ENCODE measurements at regions not wholly inside any gene's neighbourhood (a gene's known extent, or its start where the extent isn't known, plus 50 kb on each side); places are given as distances from the start of the nearest gene placed in this dataset.
A peak's percentile ranks its signal among the peaks of the same experiment; 100 is the strongest.
"Not testable (repeated sequence)": the region's sequence is repeated elsewhere in the genome, so short reads cannot be mapped to it uniquely, and the experiment has no call there.

DNA sequence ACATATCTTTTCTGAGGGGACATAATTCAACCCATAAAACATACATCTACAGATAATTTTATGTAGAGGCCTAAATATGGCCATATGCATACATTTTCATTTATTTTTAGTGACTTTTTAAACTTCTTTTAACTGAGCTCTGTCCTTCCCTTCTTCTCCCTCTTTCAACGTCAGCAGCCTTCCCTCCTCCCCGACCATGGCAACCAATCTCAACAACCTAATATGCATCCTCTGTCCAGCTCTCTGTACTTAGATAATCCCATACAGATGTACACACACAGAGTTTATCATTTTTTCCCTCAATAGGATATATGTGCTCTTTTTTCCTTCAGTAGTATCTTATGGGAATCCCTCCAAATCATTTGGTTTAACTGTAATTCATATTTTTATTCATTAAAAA, 94.3 kb downstream of the CCDC71L start:
- DNase-seq (ENCODE audit: low read depth, low spot score), result no peak
- no peak overlapping the region for H3K4me3 ChIP-seq (ENCODE audit: low read length)

DNA sequence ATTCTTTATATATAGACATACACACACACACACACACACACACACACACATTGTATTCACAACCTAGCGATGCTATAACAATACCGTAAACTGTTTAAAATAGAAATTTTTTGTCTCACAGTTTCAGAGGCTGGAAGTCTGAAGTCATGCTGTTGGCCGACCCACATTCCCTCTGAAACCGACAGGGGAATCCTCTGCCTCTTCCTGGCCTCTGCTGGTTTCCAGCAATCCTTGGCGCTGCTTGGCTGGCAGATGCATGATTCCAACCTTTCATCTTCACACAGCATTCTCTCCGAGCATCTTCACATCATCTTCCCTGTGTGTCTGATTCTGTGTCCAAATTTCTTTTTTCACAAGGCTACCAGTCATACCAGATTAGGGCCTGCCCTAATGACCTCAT, 94.8 kb downstream of the CCDC71L start:
- H3K4me3 ChIP-seq (ENCODE audit: low read length), result no peak overlapping the region
- DNase-seq (ENCODE audit: low read depth, low spot score), result no peak

DNA sequence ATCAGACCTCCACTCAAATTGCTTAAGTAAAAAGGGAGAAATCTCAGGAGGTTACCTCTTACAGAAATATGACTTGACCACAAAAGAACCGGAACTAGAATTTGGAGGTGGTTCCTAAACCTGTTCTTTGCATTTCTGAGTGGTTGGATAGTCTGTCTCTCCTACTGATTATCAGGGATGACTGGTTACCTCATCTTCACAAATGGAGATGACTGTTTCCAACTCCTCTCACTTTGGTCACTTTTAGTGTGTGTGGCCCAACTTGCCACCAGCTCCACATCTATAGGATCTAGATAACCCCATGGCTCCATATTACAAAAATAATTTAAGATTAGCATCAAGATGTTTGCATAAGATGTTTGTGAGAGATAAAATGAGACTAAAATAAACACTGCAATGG, 95.5 kb downstream of the CCDC71L start:
- H3K4me3 ChIP-seq (ENCODE audit: low read length), result no peak overlapping the region
- DNase-seq (ENCODE audit: low read depth, low spot score), result no peak

DNA sequence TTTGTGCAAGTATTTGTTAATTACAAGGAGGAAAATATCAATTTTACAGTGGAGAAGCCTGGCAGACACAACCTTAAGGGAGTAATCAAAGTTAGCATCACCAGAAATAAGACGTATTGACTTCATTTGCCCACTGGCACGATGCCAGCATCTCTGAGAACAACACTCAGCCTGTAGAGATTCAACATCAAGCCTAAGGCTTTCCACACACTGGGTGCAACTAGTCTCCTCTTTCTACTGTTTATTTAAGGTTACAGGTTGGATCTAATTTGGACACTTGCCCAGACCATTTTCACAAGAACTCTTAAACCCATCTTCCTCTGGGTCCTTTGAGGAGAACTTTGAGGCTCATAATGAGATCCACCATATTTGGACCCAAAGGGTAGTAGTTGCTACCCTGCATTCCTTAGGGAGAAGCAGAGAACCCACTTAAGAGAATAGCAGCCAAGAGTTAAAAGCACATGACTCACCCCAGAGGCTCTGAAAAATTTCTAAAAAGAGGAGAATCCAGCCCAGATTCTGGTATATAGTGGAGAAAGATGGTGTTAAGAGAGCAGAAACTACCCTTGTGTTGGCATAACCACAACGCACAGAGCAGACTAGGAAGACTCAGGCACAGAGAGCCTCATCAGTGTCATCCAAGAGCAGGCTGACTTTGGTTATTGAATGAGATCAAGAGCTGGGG, 97.3 kb downstream of the CCDC71L start:
- no peak for DNase-seq (ENCODE audit: low read depth, low spot score)

DNA sequence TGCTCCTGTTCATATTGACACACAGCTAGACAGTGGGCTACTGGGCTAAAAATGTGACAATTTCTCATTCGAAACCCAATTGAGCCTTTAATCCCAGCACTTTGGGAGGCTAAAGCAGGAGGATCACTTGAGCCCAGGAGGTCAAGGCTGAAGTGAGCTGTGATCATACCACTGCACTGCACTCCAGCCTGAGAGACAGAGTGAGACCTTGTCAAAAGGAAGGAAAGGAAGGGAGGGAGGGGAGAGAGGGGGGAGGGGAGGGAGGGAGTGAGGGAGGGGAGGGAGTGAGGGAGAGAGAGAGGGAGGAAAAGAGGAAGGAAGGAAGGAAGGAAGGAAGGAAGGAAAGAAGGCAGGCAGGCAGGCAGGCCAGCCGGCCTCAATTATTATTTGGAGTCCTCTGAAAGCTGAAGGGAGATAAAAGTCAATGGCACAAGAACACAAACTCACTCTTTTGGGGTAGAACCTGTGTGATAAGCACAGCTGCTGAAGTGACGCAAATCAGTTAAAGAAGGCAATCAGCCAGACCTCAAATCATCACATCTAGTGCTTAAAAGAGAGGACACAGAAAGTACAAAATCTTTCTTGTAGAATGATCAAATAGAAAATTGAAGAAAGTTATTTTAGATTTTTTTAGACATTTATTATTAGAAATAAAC, 98.1 kb downstream of the CCDC71L start:
- H3K4me3 ChIP-seq (ENCODE audit: low read length), result no peak overlapping the region
- no peak for DNase-seq (ENCODE audit: low read depth, low spot score)

More for the DNA sequence above, 97.3 kb downstream of the CCDC71L start:
- H3K4me3 ChIP-seq (ENCODE audit: low read length), result no peak overlapping the region

DNA sequence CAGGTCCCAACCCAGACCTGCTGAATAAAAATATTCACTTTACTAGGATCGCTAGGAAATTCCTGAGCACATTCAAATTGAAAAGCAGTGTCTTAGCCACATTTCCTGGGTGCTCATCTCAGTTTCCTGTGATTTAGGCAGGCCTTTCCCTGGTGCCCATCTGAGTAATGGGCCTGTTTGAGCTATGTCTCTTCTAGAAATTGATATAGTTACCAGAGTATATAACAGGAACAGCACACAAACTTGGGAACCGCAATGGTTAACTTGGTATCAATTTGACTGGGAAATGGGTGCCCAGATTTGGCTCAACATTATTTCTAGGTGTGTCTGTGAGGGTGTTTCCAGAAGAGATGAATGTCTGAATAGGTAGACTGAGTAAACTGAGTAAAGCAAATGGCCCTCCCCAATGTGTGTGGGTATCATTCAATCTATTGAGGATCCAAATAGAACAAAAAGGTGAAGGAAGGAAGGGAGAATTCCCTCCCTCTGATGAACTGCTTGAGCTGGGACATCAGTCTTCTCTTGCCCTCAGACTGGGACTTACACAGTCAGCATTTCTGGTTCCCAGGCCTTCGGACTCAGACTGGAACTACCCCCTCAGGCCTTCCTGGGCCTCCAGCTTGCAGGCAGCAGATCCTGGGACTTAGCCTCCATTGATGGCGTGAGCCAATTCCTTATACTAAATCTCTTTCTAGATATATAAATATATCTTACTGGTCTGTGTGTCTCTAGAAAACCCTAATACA, 99.1 kb downstream of the CCDC71L start:
- DNase-seq (ENCODE audit: low read depth, low spot score), result no peak
- no peak overlapping the region for H3K4me3 ChIP-seq (ENCODE audit: low read length)

DNA sequence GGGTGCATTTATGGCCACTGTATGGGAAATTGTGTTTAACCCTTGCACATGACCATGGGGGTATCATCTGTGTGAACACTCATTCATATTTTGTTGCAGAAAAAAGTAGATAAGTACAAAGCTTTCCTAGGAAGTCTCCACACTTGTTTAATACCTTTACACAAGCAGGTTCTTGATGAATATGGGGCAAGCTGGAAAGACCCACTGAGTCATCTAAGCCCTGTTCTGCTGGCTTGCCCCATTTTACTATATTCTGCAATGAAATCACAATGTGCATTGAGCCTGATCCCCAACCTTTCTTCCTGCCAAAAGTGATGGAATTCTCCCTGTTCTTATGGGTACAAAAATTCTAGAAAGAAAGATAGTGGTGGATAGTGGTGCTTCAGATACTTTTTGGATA, 99.8 kb downstream of the CCDC71L start:
- DNase-seq (ENCODE audit: low read depth, low spot score), result no peak
- H3K4me3 ChIP-seq (ENCODE audit: low read length), result no peak overlapping the region

DNA sequence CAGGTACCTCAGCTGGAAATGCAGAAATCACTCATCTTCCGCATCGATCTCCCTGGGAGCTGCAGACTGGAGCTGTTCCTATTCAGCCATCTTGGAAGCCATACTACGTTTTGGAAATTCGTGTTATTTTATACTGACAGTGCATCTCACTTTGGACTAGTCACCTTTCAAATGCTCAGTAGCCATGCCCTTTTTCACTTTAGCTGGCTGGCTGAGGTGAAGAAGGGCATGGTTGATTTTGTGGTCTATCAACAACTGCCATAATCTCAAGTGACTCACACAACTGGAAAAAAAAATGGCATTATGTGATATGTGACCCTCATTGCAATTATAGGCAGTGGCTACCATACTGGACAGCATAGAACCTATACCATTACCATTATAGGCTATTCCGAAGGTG, 100.5 kb downstream of the CCDC71L start:
- no peak for DNase-seq (ENCODE audit: low read depth, low spot score)
- H3K4me3 ChIP-seq (ENCODE audit: low read length), result no peak overlapping the region

DNA sequence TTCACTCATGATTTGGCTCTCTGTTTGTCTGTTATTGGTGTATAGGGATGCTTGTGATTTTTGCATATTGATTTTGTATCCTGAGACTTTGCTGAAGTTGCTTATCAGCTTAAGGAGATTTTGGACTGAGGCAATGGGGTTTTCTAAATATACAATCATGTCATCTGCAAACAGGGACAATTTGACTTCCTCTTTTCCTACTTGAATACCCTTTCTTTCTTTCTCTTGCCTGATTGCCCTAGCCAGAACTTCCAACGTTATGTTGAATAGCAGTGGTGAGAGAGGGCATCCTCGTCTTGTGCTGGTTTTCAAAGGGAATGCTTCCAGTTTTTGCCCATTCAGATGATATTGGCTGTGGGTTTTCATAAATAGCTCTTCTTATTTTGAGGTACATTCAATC, 104.7 kb downstream of the CCDC71L start:
- DNase-seq (ENCODE audit: low read depth, low spot score); H3K4me3 ChIP-seq (ENCODE audit: low read length): not testable (repeated sequence)

DNA sequence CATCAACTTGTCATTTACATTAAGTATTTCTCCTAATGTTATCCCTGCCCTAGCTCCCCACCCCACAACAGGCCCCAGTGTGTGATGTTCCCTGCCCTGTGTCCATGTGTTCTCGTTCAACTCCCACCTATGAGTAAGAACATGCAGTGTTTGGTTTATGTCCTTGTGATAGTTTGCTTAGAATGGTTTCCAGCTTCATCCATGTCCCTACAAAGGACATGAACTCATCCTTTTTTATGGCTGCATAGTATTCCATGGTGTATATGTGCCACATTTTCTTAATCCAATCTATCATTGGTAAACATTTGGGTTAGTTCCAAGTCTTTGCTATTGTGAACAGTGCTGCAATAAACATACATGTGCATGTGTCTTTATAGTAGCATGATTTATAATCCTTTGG, 106.3 kb downstream of the CCDC71L start:
- not testable (repeated sequence) for H3K4me3 ChIP-seq (ENCODE audit: low read length); DNase-seq (ENCODE audit: low read depth, low spot score)

DNA sequence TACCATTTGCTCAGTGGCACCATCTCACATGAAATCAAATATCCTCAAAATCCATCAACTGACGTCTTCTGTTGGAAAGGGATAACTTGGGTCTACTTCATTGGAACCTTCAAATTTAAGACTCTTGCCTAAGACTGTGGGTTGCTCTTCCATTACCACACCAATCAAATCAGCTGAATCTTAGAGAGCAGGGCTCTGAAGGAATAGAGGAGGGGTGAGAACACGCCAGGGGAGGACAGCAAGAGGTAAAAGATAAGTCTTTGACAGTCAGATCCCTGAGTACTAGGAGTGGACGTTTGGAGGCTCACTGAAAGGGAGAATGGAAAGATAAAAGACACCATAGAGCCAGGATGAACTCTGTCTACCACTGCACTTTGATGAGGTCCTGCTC, 107.5 kb downstream of the CCDC71L start:
- DNase-seq (ENCODE audit: low read depth, low spot score), result no peak
- no peak overlapping the region for H3K4me3 ChIP-seq (ENCODE audit: low read length)

DNA sequence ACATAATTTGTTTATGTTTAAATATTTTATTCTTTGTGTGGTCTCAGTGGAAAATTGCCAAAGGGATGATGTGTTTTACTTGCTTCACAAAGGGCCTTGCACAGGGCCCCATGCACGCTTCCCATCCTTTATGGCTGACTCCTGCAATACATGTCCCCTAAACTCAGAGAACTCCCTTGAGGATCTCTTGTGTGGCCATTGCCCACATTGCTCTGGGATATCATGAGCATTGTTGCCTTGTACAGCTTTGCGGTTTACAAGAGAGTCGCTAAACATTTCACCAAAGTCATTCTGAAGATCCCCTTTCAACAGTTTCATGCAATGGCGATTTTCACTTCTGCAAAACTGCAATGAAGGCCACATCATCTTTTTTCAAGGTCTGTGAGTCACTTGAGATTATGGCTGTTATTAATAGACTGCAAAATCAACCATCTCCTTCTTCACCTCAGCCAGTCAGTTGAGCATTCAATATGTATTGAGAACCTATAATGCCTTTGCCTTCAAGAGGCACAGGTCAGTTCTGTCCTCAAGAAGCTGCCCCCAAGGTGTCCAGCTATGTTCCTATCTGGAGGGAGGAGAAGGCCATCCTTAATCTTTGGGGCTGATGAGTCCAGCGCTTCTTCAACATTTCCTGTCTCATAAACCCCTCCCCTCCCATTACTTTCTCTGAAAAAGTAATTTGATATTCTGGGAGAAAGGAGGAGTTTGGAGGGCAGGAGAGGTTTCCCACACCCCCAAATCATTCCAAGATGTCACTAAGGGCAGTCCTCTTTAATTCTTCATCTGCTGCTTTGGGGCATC, 108.1 kb downstream of the CCDC71L start:
- no peak for DNase-seq (ENCODE audit: low read depth, low spot score)
- no peak overlapping the region for H3K4me3 ChIP-seq (ENCODE audit: low read length)

DNA sequence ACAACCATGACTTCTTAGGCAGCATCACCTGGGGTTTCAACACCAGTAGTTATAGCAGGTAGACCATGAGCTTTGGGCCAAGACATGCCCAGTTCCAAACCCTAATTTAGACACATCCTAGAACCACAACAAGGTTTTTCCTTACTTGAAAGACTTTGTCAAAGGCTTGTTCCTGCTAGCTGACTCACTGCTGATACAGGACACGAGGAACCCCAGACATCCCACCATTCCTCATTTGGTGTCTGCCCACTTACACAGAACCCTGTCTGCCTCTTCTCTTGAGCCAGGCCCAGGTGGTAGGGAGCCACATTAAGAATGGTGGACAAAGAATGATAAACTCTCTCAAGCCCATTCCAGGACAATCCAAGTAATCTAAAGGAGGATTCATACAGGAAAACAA, 109.0 kb downstream of the CCDC71L start:
- DNase-seq (ENCODE audit: low read depth, low spot score), result no peak
- no peak overlapping the region for H3K4me3 ChIP-seq (ENCODE audit: low read length)

DNA sequence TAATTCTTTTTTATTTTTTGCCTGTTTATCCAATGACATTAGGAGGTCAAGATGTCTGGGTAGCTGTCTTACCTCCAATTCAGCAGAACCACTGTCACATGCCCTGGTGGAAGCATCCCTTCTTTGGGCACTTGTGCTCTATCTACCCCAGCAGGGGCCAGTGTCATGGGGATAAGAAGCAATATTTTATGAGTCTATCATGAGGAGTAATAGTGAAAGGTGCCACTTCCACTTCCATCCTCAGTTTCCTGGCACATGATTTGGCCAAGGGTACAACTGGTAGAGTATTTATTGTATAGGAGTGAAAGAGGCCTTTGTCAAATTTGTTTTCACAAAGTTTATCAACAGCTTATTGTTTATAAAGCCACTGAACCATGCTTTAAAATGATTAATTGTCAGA, 112.5 kb downstream of the CCDC71L start:
- H3K4me3 ChIP-seq (ENCODE audit: low read length), result no peak overlapping the region
- DNase-seq (ENCODE audit: low read depth, low spot score), result no peak

DNA sequence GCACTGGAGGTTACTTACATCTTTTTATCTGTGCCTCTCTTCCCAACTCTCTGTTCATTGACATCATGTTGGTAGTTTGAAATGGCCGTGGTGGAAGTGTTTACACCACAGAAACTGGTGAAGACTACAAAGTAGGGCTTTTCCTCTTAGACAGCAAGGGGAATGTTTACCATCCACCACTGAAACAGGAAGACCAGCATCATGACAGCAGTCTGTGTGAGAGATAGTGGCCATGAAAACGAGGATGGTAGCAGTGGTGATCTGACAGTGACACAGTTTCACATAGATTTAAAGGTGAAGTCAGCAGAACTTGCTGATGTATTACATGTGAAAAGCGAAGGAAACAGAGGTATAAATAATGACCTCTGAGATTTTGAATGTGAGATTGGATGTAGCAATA, 115.7 kb downstream of the CCDC71L start:
- DNase-seq (ENCODE audit: low read depth, low spot score), result no peak
- H3K4me3 ChIP-seq (ENCODE audit: low read length), result no peak overlapping the region

DNA sequence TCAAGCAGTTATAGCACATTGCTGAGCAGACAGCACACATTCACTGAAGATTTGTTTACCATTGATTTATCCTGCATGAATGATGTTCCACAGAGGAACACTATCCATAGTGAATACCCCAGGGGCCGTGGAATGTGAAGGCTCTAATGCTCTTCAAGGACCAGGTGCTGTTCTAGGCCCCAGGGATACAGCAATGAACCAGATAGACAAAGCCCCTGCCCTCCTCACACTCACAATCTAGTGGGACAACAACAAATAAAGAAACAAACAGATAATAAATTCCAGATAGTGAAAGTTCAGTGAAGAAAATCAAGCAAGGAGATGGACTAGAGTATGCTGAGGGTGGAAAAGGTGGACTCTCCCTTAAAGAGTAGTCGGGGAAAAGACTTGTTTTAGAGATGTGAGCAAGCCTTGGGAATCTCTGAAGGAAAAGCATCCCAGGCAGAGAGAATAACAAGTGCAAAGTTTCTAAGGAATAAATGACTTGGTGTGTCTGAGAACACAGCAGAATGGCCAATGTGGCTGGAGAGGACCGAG, 117.7 kb downstream of the CCDC71L start:
- no peak overlapping the region for H3K4me3 ChIP-seq (ENCODE audit: low read length)
- no peak for DNase-seq (ENCODE audit: low read depth, low spot score)

DNA sequence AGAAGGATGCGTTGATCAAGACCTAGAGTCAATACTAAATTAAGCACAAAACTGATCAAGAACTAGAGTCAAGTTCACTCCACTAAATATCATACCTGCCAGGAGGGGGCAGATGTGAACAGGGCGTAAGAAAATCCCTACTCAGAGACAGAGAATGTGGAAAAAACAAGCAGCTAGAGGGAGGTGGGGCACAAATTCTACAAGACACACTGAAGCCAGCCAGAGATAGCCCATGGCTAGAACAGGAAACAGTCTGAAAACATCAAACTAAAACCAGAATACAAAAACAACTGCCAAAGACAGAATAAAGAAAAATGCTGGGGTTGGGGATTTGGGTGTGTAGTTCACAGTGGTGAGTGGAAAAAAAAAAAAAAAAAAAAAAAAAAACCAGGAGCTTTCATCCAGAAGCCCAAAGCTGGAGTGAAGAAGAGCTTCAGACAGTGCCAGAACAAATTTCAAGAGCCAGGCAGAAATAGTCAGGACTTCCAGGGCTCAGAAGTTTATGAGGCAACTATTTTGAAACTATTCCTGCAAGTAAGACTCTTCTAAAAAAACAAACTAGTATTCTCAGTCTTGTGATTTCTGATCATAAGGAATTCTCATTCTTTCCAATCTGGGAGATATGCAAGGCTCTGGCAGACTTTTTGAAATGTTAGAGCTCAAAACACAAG, 118.3 kb downstream of the CCDC71L start:
- DNase-seq (ENCODE audit: low read depth, low spot score), result peak; percentile 48
- no peak overlapping the region for H3K4me3 ChIP-seq (ENCODE audit: low read length)

DNA sequence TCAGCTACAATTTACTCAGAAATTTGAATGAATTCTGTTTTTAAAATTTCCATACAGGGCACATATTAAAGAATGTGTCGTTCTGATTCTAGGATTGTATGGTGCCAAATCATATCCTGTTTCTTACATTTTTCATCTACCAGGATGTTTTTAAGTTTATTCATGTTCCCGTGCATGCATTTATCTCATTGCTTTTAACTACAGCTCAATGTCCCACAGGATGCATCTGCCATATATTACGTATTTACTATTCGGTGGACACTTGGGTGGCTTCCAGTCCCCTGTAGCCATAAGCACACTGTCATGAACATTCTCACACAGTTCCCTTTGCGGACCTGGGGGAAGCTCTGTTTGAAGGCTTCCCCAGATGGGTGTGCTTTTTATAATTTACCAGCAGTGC, 122.3 kb downstream of the CCDC71L start:
- DNase-seq (ENCODE audit: low read depth, low spot score), result no peak
- no peak overlapping the region for H3K4me3 ChIP-seq (ENCODE audit: low read length)

DNA sequence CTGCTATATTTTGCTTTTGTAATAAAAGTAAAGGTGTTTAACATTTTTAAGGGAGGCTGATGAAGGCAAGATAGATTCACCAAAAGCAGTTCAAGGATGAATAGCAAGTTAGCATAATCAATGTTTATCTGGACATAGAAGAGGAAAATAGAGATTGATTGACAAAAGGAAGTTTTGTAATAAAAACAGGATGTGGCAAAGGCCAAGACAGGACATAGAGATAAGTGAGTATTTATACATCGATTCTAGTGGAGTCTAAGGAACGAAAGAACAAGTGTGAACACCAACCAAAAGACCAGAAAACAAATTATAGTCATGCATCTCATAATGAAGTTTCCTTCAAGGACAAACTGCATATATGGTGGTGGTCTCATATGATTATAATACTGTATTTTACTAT, 123.8 kb downstream of the CCDC71L start:
- H3K4me3 ChIP-seq (ENCODE audit: low read length), result no peak overlapping the region
- DNase-seq (ENCODE audit: low read depth, low spot score), result no peak
